GM12874 (cell line): ENCODE measurements at regions not wholly inside any gene's neighbourhood (a gene's known extent, or its start where the extent isn't known, plus 50 kb on each side); places are given as distances from the start of the nearest gene placed in this dataset.

Source experiments
- TF ChIP-seq, protein P1 (sequence below): IDR thresholded peaks from 2 replicates; pipeline ENCODE4 v1.5.1; 2011; ENCODE audit warnings: low read depth, mild to moderate bottlenecking, control low read depth, low read length, moderate library complexity; ENCODE audit not compliant: insufficient read depth

DNA sequence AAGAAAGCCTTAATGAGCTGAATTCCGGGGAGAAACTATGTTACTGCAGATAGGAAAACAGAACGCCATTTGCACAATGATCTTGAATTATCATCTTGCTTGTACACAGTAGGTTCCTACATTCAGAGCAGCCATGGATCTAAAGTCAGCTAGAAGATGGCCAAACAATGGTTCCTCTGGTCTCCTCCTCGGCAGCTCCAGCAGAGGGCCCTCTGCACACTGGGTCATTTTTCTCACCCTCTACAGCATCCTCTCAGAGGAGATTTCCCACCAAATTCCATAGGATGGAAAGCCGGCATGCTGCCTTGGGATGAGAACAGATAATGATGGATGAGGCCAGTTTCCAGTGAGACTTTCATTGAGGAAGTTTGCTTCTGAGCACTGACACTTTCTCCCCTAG, 308.5 kb upstream of the NFE2L3 start:
- TF ChIP-seq, protein P1, sequence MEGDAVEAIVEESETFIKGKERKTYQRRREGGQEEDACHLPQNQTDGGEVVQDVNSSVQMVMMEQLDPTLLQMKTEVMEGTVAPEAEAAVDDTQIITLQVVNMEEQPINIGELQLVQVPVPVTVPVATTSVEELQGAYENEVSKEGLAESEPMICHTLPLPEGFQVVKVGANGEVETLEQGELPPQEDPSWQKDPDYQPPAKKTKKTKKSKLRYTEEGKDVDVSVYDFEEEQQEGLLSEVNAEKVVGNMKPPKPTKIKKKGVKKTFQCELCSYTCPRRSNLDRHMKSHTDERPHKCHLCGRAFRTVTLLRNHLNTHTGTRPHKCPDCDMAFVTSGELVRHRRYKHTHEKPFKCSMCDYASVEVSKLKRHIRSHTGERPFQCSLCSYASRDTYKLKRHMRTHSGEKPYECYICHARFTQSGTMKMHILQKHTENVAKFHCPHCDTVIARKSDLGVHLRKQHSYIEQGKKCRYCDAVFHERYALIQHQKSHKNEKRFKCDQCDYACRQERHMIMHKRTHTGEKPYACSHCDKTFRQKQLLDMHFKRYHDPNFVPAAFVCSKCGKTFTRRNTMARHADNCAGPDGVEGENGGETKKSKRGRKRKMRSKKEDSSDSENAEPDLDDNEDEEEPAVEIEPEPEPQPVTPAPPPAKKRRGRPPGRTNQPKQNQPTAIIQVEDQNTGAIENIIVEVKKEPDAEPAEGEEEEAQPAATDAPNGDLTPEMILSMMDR, result 0 out of 2 replicates have a peak, but pooled peaks have one; percentile 6

DNA sequence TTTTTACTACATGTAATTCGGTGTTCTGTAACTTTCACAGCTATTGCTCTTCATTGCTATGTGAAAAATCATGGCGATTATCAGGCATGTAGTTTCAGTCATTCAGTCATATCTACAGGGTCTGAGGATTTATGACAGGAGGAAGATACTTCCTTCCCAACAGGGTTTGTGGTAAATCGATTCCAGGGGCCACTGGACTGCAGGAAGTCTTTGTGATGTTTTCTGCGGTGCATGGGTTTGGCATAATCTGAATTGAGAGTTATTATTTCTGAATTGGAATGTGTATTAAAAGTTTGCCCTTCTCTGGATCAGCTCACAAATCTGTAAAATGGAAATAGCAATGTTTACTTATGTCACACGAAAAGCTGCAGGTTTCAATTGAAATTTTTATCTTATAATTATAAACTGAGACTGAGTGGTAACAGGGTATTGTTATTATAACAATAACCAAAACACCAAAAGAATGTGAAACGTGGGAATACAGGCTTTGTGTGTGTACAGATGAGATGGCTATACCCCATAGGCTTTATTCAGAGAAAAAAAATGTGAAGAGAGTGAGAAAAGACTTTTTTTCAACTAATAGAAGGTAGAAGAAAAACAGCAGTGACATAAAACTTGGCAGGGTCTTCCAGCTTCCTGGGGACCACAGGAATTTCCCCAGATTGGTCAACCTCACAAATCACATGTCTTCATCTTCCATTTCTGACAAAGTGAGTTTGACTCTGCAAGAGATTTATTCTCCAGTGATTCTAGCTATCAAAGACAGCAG, 307.7 kb upstream of the NFE2L3 start:
- TF ChIP-seq, protein P1, result no peak

DNA sequence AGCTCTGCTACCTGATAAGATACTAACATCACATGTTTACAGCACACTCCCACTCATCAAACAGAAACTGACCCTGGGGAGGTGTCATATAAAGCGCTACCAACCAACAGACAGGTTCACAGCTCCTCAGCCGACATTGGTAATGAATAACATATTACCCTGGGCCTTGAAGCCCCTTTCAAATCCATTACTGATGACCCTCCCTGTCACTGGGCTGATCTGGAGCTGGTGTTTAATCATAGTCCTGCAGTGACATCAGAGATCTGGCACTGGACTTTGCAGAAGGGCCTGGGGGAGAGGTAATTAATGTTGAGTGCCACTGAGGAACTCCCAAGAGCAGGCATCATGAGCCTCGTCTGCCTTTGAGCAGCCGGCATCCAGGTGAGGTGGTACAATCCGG, 306.5 kb upstream of the NFE2L3 start:
- TF ChIP-seq, protein P1, result no peak

DNA sequence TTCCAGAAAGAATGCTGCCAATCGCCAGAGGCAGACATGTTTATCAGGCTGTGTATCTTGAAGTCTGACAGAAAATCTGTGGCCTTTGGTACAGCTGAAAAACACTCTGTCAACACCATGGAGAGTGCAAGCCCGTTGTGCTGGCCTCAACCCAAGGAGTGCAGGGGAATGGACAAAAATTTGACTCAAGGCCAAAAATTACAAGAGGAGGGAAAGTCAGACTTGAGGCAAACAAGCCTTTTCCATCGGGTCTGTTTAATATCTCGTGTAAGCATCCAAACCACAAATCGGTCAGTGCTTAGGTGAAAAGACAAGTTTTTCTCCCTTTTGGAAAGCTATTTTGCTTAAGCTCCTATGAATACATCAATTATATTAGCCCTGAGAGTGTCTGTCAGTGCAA, 305.3 kb upstream of the NFE2L3 start:
- TF ChIP-seq, protein P1, result no peak

DNA sequence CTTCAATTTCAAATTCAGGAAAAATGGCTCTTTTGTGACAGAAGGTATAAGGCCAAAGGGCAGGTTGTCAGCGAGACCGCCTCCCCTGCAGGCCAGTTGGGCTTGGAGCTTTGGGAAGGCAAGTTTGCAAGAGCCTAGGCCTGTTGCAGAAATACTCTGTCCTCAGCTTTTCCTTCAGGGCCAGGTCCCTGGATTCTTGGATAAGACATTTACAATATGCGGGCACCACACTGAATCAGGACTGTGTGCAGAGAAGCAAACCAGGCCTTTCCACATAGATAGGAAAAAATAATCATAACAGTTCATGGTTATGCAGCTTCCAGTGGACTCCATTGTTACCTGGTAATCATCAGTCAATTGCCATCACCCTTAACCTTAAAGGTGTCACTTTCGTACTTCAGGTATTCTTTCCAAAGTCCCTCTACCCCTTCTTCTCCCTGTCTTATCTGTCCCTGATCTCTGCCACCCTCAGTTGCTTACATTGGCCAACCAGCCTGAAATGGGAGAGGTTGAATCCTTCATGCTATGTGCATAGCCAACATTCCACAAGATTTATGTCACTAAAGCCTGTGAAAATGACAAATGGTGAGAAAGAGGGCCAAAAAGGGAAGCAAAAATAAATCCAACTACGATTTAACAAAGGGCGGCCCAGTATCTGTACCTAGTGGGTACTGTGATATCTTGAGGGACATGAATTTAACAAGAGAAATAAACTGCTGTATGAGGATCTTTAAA, 304.5 kb upstream of the NFE2L3 start:
- TF ChIP-seq, protein P1, result no peak

DNA sequence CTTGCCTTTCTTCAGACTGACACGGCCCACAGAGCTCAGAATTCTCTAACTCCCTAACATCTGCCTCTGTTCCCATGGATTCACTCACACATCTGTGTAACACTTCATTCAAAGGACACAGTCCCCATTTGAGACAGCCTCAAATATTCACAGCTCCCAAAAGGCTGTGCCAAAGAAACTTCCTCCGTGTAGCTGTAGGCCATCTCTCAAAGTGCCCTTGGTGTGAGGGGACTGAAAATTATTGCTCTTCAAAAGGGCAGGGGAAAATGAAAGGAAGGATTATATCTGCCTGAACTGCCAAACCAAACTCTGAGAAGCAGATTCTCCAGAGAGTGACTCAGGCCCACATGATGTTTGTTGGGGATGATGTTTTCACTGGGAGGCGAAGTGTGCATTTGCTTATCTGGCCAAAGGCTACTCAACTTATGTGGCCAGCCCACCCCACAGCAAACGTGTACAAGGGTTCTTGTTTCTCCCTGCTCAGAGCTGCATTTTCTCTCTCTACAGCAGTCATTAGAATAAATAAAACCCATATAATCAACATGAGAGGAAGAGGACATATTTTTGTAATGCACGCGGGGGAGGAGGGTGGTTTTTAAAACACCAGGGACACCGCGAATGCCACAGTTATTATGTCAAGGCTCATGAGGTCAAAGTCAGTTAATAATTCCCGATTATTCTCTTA, 302.4 kb upstream of the NFE2L3 start:
- TF ChIP-seq, protein P1, result no peak

DNA sequence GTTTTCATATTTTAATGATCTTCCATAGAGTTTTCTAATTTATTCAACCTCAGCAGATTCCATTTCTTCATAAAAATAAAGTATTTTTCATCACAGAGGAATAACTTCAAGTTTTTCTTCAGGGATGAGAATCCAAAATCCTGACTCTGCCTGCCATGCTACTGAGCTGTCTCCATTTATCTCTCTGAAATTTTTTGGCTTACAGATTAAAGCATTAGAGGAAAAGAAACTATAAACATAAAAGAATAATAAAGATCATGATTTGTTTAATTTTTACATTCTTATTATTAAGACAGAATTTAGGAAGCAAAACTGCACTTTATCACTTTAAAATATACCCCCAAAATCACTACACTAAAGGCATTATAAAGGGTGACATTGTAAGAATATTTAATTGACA, 301.8 kb upstream of the NFE2L3 start:
- TF ChIP-seq, protein P1, result no peak
